ENCODE measurements at regions not wholly inside any gene's neighbourhood (a gene's known extent, or its start where the extent isn't known, plus 50 kb on each side); places are given as distances from the start of the nearest gene placed in this dataset.

DNA sequence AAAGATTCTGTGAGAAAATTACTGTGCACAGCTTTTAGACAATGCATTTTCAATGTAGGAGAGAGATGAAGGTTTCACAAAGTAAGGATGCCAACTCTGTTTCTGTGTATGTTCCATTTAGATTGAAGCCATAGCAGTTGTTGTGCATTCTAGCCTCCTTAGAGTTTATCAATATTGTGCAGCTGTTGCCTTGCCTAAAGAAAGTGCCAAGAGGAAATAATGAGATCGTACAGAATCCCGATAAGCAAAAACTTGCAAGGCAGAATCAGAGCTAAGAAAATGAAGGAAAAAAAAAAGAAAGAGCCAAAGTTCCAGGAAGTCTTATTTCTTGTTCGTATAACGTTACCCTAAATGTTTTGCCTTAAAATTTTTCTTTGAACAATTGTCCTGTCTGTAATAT is 965.0 kb downstream of the DCDC2C start:
- ChIA-PET CTCF (no interaction called here), POLR2A (no interaction called here)
- TF ChIP-seq, protein P1, sequence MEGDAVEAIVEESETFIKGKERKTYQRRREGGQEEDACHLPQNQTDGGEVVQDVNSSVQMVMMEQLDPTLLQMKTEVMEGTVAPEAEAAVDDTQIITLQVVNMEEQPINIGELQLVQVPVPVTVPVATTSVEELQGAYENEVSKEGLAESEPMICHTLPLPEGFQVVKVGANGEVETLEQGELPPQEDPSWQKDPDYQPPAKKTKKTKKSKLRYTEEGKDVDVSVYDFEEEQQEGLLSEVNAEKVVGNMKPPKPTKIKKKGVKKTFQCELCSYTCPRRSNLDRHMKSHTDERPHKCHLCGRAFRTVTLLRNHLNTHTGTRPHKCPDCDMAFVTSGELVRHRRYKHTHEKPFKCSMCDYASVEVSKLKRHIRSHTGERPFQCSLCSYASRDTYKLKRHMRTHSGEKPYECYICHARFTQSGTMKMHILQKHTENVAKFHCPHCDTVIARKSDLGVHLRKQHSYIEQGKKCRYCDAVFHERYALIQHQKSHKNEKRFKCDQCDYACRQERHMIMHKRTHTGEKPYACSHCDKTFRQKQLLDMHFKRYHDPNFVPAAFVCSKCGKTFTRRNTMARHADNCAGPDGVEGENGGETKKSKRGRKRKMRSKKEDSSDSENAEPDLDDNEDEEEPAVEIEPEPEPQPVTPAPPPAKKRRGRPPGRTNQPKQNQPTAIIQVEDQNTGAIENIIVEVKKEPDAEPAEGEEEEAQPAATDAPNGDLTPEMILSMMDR (IDR thresholded peaks at IDR 0.05; ENCODE audit: insufficient read depth, low read depth, low read length), result no peak
- no peaks in the 10 kb centered on the region for H3K27me3 ChIP-seq (ENCODE audit: control insufficient read depth, insufficient read depth, low read length)
- H3K4me3 ChIP-seq (ENCODE audit: low read depth, low read length), result no peak overlapping the region
- H3K36me3 ChIP-seq (ENCODE audit: control insufficient read depth, insufficient read depth, low read length), result no peaks in the 10 kb centered on the region
- DNase-seq (ENCODE audit: low read depth), result no peak

DNA sequence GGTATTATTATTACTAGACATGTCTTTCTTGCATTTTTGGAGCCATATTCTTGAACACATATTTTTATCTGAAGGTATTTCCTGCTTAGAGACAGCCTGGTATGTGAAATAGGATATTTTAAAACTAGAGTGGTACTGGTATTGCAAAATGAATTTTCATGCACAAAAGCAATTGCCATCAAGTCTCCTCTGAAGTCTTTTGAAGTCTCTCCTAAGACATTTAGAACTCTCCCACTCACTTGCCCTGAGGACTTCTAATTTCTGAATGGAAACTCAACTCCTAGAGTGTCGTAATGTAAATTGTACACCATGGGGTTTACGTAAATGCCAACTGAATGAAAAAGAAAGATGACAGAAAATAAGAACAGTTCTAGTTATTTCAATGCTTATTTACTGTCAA is 967.0 kb downstream of the DCDC2C start:
- Histone ChIP-seq H3K36me3 (ENCODE audit: control insufficient read depth, insufficient read depth, low read length) (no peaks in the 10 kb centered on the region), H3K27me3 (ENCODE audit: control insufficient read depth, insufficient read depth, low read length) (no peaks in the 10 kb centered on the region), H3K4me3 (ENCODE audit: low read depth, low read length) (no peak overlapping the region)
- TF ChIP-seq, protein P1 (IDR thresholded peaks at IDR 0.05; ENCODE audit: insufficient read depth, low read depth, low read length), result no peak
- ChIA-PET CTCF (no interaction called here), POLR2A (no interaction called here)
- no peak for DNase-seq (ENCODE audit: low read depth)

DNA sequence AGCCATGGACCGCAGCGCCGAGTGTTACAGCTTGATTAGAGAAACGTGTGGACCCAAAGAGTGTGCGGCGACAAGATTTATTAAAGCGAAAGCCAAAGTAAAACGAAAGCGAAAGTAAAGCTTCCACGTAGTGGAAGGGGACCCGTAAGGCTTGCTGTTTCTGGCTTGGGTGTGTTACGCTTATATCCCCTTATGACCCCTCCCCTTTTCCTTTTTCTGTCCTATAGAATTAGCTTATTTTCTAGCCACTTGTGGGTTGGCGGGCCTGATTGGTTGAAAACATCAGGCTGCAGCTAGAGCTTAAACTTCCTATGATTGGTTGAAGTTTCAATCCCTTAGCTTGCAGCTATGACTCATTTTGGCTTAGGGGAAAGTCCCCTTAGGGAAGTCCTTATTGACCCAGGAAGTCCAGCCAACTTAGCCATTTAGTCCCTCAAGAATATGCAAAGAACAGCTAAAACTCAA is 969.7 kb downstream of the DCDC2C start:
- TF ChIP-seq, protein P1 (IDR thresholded peaks at IDR 0.05; ENCODE audit: insufficient read depth, low read depth, low read length), result no peak
- ChIA-PET CTCF (no interaction called here), POLR2A (no interaction called here)
- no peak for DNase-seq (ENCODE audit: low read depth)
- Histone ChIP-seq H3K4me3 (ENCODE audit: low read depth, low read length) (no peak overlapping the region), H3K36me3 (ENCODE audit: control insufficient read depth, insufficient read depth, low read length) (no peaks in the 10 kb centered on the region), H3K27me3 (ENCODE audit: control insufficient read depth, insufficient read depth, low read length) (no peaks in the 10 kb centered on the region)

DNA sequence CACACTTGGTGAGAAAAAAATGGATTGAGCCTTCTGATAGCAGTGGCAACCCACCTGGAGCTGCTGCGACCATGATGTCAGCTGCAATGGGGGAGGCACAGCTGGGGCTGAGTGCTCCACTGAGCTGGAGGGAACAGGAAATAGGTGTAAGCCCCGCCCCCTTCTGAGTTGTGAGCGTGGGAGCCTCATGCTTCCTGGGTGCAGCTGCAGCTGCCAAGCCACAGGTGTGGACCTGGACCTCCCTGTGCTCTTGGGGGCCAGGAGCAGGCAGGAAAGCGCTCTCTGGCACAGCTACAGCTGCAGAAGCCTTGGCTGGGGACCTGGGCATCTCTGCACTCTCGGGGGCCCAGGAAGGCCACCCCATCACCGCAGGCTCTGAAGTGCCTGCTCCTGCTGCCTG is 970.6 kb downstream of the DCDC2C start:
- POLR2A ChIA-PET, result no interaction called here
- DNase-seq (ENCODE audit: low read depth), result no peak
- TF ChIP-seq, protein P1 (IDR thresholded peaks at IDR 0.05; ENCODE audit: insufficient read depth, low read depth, low read length), result no peak
- no peaks in the 10 kb centered on the region for H3K27me3 ChIP-seq (ENCODE audit: control insufficient read depth, insufficient read depth, low read length)
- no peaks in the 10 kb centered on the region for H3K36me3 ChIP-seq (ENCODE audit: control insufficient read depth, insufficient read depth, low read length)
- H3K4me3 ChIP-seq (ENCODE audit: low read depth, low read length), result no peak overlapping the region
- CTCF ChIA-PET, result no interaction called here

DNA sequence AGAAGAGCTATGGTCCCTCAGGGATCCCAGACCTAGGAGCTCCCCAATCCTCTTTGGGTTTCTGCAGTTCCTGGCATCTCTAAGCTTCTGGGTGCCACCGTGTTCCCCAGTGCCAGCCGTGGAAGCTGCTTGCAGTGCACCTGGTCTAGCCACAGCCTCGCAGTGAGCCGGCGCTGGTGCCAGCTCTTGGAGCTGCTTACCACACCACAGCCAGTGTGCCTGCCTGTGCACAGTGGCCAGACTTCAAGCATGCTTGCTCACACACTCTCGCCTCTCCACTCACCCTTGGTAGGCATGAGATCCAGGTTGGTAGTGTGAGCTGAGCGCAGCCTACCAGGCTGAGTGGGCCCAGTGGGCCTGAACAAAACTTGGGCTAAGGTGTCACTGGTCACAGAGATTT is 971.9 kb downstream of the DCDC2C start:
- Histone ChIP-seq H3K36me3 (ENCODE audit: control insufficient read depth, insufficient read depth, low read length) (no peaks in the 10 kb centered on the region), H3K27me3 (ENCODE audit: control insufficient read depth, insufficient read depth, low read length) (no peaks in the 10 kb centered on the region), H3K4me3 (ENCODE audit: low read depth, low read length) (no peak overlapping the region)
- ChIA-PET POLR2A (no interaction called here), CTCF (interaction anchor here (0.6 to 1.0 kb wide), 2 partner anchors 10 to 329 kb away, joined by 3 to 5 read pairs; no protein-coding TSS in a partner anchor)
- TF ChIP-seq, protein P1 (IDR thresholded peaks at IDR 0.05; ENCODE audit: insufficient read depth, low read depth, low read length), result no peak
- no peak for DNase-seq (ENCODE audit: low read depth)

Data from BJ (cell line).